GM12864 (cell line): ENCODE measurements at regions not wholly inside any gene's neighbourhood (a gene's known extent, or its start where the extent isn't known, plus 50 kb on each side); places are given as distances from the start of the nearest gene placed in this dataset.
"Not testable (repeated sequence)": the region's sequence is repeated elsewhere in the genome, so short reads cannot be mapped to it uniquely, and the experiment has no call there.

ENCODE experiments used
- DNase-seq: peaks from one replicate; pipeline ENCODE4 v3.0.0-alpha.2; 2011; ENCODE audit warnings: low read depth
- H3K4me3 ChIP-seq: 2 replicates; pipeline ENCODE4 v1.5.1; 2011; ENCODE audit warnings: mild to moderate bottlenecking, low read depth, low read length, control low read depth
- TF ChIP-seq, protein P1 (sequence below): IDR thresholded peaks from 2 replicates; pipeline ENCODE4 v1.5.1; 2011; ENCODE audit warnings: low read depth, mild to moderate bottlenecking, moderate library complexity, low read length, control low read depth, inconsistent platforms; ENCODE audit errors: missing control alignments

DNA sequence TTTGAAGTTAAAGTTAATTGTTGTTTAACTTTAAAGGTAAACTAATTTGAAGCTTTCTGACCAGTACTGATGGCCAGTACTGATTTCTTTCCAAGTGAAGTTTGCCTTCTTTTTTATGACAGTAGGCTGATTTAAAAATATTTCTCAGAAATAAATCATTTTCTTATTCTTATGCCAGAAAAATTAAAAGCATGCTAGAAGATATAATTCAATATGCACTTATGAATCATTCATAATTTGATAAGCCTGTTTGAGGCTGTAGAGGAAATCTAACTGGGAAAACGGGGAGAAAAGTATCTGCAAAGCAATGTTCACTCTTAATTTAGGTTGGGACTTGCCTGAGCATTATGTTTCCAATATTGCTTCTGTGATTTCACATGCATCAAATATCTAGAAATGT lies 1112.0 kb upstream of the INTU start:
- DNase-seq = no peak
- TF ChIP-seq, protein P1, sequence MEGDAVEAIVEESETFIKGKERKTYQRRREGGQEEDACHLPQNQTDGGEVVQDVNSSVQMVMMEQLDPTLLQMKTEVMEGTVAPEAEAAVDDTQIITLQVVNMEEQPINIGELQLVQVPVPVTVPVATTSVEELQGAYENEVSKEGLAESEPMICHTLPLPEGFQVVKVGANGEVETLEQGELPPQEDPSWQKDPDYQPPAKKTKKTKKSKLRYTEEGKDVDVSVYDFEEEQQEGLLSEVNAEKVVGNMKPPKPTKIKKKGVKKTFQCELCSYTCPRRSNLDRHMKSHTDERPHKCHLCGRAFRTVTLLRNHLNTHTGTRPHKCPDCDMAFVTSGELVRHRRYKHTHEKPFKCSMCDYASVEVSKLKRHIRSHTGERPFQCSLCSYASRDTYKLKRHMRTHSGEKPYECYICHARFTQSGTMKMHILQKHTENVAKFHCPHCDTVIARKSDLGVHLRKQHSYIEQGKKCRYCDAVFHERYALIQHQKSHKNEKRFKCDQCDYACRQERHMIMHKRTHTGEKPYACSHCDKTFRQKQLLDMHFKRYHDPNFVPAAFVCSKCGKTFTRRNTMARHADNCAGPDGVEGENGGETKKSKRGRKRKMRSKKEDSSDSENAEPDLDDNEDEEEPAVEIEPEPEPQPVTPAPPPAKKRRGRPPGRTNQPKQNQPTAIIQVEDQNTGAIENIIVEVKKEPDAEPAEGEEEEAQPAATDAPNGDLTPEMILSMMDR = no peak
- H3K4me3 ChIP-seq = no peak overlapping the region

DNA sequence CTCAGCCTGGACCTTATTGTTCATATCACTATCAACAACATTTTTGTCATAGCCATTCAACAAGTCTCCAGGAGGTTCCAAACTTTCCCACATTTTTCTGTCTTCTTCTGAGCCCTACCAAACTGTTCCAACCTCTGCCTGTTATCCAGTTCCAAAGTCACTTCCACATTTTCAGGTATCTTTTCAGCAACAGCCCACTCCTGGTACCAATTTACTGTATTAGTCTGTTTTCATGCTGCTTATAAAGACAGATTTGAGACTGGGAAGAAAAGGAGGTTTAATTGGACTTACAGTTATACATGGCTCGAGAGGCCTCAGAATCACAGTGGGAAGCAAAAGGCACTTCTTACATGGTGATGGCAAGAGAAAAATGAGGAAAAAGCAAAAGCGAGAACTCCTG lies 1107.4 kb upstream of the INTU start:
- not testable (repeated sequence) for DNase-seq, H3K4me3 ChIP-seq

DNA sequence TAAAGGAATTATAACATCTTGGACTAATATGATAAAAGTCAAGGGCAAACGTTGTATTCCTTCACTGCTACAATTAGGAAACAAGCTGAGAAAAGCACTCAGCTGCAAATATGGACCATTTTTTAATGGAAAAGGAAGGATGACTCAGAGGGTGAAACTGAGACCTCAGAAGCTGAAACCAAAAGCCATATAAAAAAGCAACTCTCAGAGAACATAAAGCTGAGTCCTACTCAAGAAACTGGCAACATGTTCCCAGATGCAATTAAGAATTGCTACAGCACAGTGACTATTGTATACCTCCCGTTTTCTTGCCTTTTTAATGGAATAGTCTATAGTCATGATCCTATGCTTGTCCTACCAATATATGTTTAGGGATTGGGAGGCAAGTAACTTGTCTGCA lies 1106.4 kb upstream of the INTU start:
- DNase-seq = no peak
- TF ChIP-seq, protein P1 = no peak
- no peak overlapping the region for H3K4me3 ChIP-seq

DNA sequence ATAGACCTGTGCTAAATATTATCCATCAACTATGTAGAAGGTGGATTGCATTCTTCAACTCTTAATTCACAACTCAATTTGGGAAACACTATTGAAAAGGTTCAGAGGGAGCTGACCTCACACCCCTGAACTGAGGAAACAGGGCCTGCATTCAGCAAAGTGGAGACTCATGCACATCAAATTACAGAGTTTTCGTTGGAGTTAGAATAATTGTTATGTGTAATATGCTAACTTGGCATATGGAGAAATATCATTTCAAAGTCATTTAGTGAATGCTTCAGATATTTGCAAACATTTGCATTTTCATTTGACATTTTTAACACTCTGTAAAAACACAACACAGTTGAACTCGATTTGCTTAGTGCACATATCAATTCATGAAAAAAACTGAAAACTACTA lies 1102.8 kb upstream of the INTU start:
- H3K4me3 ChIP-seq = no peak overlapping the region
- DNase-seq = no peak
- TF ChIP-seq, protein P1 = no peak

DNA sequence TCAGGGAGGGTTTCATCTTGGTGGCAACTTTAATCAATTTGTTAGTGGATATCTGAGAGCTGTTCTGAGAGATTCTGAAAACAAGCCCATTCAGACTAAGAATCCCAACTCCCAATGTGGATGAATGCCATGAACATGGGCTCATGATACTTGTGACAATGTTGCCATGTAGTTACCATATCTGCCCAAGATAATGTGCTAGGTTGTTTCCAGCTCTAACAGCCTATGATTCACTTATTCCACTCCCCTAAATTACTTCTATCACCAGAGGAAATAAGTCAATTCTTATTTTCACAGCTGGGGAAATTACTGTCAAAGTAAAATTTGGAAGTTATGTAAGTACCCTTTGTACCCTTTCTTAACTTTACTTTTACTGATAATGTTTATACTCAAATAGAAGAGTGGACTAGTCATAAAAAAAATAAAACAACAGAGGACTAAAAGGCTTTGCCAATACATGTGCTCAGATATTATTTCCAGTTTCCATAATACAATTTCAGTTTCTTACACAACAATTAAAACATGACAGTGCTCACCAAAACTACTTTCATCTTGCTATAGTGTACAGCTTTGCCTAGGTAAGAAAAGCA lies 1101.7 kb upstream of the INTU start:
- TF ChIP-seq, protein P1 = no peak
- no peak for DNase-seq

DNA sequence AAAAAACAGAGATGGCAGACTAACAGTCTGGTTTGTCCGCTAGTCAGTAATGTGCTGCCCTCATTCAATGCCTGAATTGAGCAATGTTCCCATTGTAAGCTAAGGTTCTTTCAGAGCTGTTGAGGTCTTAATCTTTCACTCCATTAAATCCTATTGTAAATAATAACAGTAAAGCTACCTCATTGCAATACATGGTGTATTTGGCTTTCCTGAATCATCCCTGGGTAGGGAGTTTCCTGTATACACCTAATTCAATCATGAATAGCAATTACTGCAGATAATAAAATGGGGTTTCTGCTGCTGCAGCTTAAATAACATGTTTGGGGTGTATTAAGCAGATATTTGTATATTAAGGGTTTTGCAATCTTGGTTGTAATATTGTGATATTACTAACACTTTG lies 1100.2 kb upstream of the INTU start:
- DNase-seq = no peak
- no peak overlapping the region for H3K4me3 ChIP-seq
- TF ChIP-seq, protein P1 = no peak

More for the DNA sequence above, 1101.7 kb upstream of the INTU start:
- H3K4me3 ChIP-seq = no peak overlapping the region

DNA sequence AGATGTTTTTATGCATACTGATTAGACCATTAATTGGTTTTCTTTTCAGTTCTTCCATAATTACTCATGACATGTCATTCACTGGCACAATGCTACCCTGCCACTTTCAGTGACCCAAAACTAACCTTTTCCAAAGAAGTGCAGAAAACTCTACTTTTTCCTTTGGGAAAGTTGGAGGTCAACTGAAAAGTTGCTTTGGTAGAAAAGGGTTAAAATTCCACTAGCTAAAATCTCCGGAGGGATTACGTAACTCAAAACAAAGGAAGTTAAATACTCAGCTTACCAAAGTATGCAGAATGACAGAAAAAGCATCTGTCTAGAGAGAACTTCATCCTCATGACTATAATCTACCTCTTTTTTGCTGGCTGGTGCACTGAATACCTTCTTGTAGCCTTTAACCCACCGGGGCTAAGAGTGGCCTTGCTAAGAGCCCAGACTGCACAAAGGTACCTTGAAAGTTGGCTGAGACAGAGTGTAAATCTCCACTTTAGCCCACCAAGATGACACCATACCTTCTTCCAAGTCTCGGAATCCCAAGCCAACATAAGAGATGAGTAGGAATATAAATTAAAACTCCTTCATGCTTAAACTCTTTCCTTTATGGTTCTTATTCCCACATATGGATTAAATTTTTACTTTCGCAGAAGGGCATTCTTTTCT lies 1099.5 kb upstream of the INTU start:
- TF ChIP-seq, protein P1 = no peak
- no peak overlapping the region for H3K4me3 ChIP-seq
- no peak for DNase-seq
